ENCODE measurements at regions not wholly inside any gene's neighbourhood (a gene's known extent, or its start where the extent isn't known, plus 50 kb on each side); places are given as distances from the start of the nearest gene placed in this dataset.

- no peaks in the 10 kb centered on the region for H3K36me3 Mint-ChIP-seq
Observed at GRCh38 chr7:37536706-37537105, 88.0 kb upstream of the ELMO1 start.

GRCh38 chr7:37537439-37537838 is 88.8 kb upstream of the ELMO1 start:
- H3K4me3 Mint-ChIP-seq = no peak overlapping the region
- Histone ChIP-seq H3K27ac (ENCODE audit: insufficient read depth, low read length, poor library complexity, severe bottlenecking) (no peak overlapping the region), H3K4me1 (ENCODE audit: control insufficient read depth, insufficient read depth, low read length, poor library complexity, severe bottlenecking) (no peaks in the 10 kb centered on the region), H3K36me3 (ENCODE audit: control insufficient read depth, insufficient read depth, low read length) (no peaks in the 10 kb centered on the region), H3K4me3 (ENCODE audit: low read depth, low read length) (no peak overlapping the region), H3K9me3 (ENCODE audit: control insufficient read depth in 2 of 2, low read length in 2 of 2) (no peaks in the 10 kb centered on the region), H3K27me3 (ENCODE audit: control insufficient read depth, insufficient read depth, low read length) (peaks cover 2% of the 10 kb centered on the region)
- no peak for ATAC-seq (ENCODE audit: low read depth in 2 of 2)
- DNase-seq = no peak
- H3K36me3 Mint-ChIP-seq = no peaks in the 10 kb centered on the region
- H3K4me1 Mint-ChIP-seq = no peaks in the 10 kb centered on the region
- H3K27ac Mint-ChIP-seq = no peak overlapping the region
- peaks cover 0 to 1% (median 0%) of the 10 kb centered on the region in 7 donors for H3K9me3 Mint-ChIP-seq
- H3K27me3 Mint-ChIP-seq = peaks cover 10% of the 10 kb centered on the region

More at GRCh38 chr7:37536706-37537105, 88.0 kb upstream of the ELMO1 start:
- Histone ChIP-seq H3K27me3 (ENCODE audit: control insufficient read depth, insufficient read depth, low read length) (peaks cover 5% of the 10 kb centered on the region), H3K4me3 (ENCODE audit: low read depth, low read length) (no peak overlapping the region), H3K36me3 (ENCODE audit: control insufficient read depth, insufficient read depth, low read length) (no peaks in the 10 kb centered on the region), H3K27ac (ENCODE audit: insufficient read depth, low read length, poor library complexity, severe bottlenecking) (no peak overlapping the region), H3K9me3 (ENCODE audit: control insufficient read depth in 2 of 2, low read length in 2 of 2) (no peaks in the 10 kb centered on the region), H3K4me1 (ENCODE audit: control insufficient read depth, insufficient read depth, low read length, poor library complexity, severe bottlenecking) (no peaks in the 10 kb centered on the region)
- H3K27me3 Mint-ChIP-seq = peaks cover 13% of the 10 kb centered on the region
- no peaks in the 10 kb centered on the region for H3K4me1 Mint-ChIP-seq
- peaks cover 0 to 1% (median 0%) of the 10 kb centered on the region in 7 donors for H3K9me3 Mint-ChIP-seq
- no peak overlapping the region for H3K4me3 Mint-ChIP-seq
- DNase-seq (no peak), ATAC-seq (ENCODE audit: low read depth in 2 of 2) (no peak)
- H3K27ac Mint-ChIP-seq = no peak overlapping the region

- H3K9me3 ChIP-seq (ENCODE audit: control insufficient read depth in 2 of 2, low read length in 2 of 2) = no peaks in the 10 kb centered on the region
- Mint-ChIP-seq H3K9me3 (peaks cover 0 to 2% (median 0%) of the 10 kb centered on the region in 7 donors), H3K36me3 (no peaks in the 10 kb centered on the region), H3K27ac (no peak overlapping the region), H3K4me3 (no peak overlapping the region), H3K27me3 (peaks cover 10% of the 10 kb centered on the region), H3K4me1 (no peaks in the 10 kb centered on the region)
- no peak overlapping the region for H3K4me3 ChIP-seq (ENCODE audit: low read depth, low read length)
- H3K27ac ChIP-seq (ENCODE audit: insufficient read depth, low read length, poor library complexity, severe bottlenecking) = no peak overlapping the region
- H3K4me1 ChIP-seq (ENCODE audit: control insufficient read depth, insufficient read depth, low read length, poor library complexity, severe bottlenecking) = no peaks in the 10 kb centered on the region
- ATAC-seq (ENCODE audit: low read depth in 2 of 2) (no peak), DNase-seq (no peak)
- H3K36me3 ChIP-seq (ENCODE audit: control insufficient read depth, insufficient read depth, low read length) = no peaks in the 10 kb centered on the region
- H3K27me3 ChIP-seq (ENCODE audit: control insufficient read depth, insufficient read depth, low read length) = peaks cover 2% of the 10 kb centered on the region
Observed at GRCh38 chr7:37538945-37539344, 90.3 kb upstream of the ELMO1 start.

DNA sequence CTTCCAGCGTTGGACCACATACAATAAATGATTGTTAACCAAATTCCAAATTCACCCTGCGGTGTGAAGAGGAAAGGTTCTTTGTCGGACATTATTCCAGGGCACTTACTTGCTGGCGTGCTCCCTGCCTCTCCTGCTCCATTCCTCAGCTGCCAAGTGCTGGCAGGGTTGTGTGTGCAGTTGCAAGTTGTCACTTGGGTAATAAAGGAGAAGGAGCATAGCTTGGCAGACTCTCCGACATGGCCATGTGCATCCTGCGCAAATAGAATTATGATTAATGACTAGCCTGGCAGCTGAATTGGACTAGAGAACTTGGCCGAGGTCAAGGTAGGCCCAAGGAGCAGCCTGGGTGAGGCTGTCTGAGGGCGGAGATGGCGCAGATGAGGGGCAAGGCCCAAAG is 92.3 kb upstream of the ELMO1 start:
- Histone ChIP-seq H3K36me3 (ENCODE audit: control insufficient read depth, insufficient read depth, low read length) (no peaks in the 10 kb centered on the region), H3K9me3 (ENCODE audit: control insufficient read depth in 2 of 2, low read length in 2 of 2) (no peaks in the 10 kb centered on the region), H3K4me1 (ENCODE audit: control insufficient read depth, insufficient read depth, low read length, poor library complexity, severe bottlenecking) (no peaks in the 10 kb centered on the region), H3K27ac (ENCODE audit: insufficient read depth, low read length, poor library complexity, severe bottlenecking) (no peak overlapping the region), H3K4me3 (ENCODE audit: low read depth, low read length) (no peak overlapping the region), H3K27me3 (ENCODE audit: control insufficient read depth, insufficient read depth, low read length) (no peaks in the 10 kb centered on the region)
- DNase-seq (no peak), ATAC-seq (ENCODE audit: low read depth in 2 of 2) (no peak)
- peaks cover 5% of the 10 kb centered on the region for H3K27me3 Mint-ChIP-seq
- no peak overlapping the region for H3K4me3 Mint-ChIP-seq
- H3K9me3 Mint-ChIP-seq = peaks cover 0 to 2% (median 0%) of the 10 kb centered on the region in 7 donors
- H3K36me3 Mint-ChIP-seq = no peaks in the 10 kb centered on the region
- no peak overlapping the region for H3K27ac Mint-ChIP-seq
- no peaks in the 10 kb centered on the region for H3K4me1 Mint-ChIP-seq

DNA sequence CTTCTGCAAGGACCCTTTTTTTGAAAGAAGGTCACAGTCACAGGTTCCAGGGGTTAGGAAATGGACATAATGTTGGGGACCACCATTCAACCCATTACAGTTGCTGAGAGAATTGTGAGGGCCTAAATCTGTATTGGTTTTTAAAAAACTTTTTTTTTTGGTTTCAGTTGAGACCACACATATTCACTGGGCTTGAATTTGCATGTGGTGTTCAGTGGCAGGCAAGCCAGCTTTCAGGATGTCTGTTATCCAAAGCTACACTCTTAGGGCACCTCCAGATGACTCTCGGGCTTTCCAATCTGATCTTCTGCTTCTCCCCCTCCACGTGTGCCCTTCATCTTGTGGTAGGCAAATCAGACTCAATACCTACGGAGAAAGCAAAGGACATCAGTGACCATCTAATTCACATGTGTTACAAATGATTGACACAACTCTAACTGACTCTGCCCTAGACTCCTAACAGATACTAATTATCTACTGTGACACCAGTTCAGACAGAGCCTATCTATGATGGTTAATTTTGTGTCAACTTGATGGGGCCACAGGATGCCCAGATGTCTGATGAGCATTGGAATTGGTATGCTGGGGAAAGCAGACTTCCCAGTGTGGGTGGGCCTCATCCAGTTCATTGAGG is 93.3 kb upstream of the ELMO1 start:
- H3K4me1 ChIP-seq (ENCODE audit: control insufficient read depth, insufficient read depth, low read length, poor library complexity, severe bottlenecking) = no peaks in the 10 kb centered on the region
- no peaks in the 10 kb centered on the region for H3K4me1 Mint-ChIP-seq
- H3K27ac Mint-ChIP-seq = no peak overlapping the region
- no peak overlapping the region for H3K4me3 Mint-ChIP-seq
- H3K27me3 Mint-ChIP-seq = no peaks in the 10 kb centered on the region
- ATAC-seq (ENCODE audit: low read depth in 2 of 2) (no peak), DNase-seq (no peak)
- H3K9me3 Mint-ChIP-seq = peaks cover 0 to 2% (median 0%) of the 10 kb centered on the region in 7 donors
- no peaks in the 10 kb centered on the region for H3K36me3 Mint-ChIP-seq
- no peaks in the 10 kb centered on the region for H3K36me3 ChIP-seq (ENCODE audit: control insufficient read depth, insufficient read depth, low read length)
- H3K27ac ChIP-seq (ENCODE audit: insufficient read depth, low read length, poor library complexity, severe bottlenecking) = no peak overlapping the region
- H3K9me3 ChIP-seq (ENCODE audit: control insufficient read depth in 2 of 2, low read length in 2 of 2) = no peaks in the 10 kb centered on the region
- no peaks in the 10 kb centered on the region for H3K27me3 ChIP-seq (ENCODE audit: control insufficient read depth, insufficient read depth, low read length)
- H3K4me3 ChIP-seq (ENCODE audit: low read depth, low read length) = no peak overlapping the region

- H3K27me3 ChIP-seq (ENCODE audit: control insufficient read depth, insufficient read depth, low read length) = no peaks in the 10 kb centered on the region
- peaks cover 13% of the 10 kb centered on the region for H3K27me3 Mint-ChIP-seq
- H3K27ac ChIP-seq (ENCODE audit: insufficient read depth, low read length, poor library complexity, severe bottlenecking) = no peak overlapping the region
Observed at GRCh38 chr7:37545619-37546534, 97.2 kb upstream of the ELMO1 start.

DNA sequence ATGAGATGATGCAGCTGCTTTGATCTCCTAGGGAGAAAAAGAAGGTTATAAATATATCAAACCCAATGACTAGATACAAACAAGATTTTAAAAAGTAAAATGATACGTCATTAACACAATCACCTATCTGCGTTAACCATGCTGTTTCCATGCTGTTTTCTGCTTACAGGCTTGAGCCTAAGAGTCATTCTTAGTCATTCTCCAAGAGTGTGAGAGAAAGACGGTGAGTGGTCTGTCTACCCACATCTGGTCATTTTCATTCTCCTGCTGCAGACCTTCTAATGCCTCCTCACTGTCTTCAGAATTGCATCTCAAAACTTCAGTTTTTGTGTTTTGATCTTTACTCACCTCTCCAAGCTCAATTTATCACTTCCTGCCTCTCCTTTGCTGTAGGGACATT is 98.0 kb upstream of the ELMO1 start:
- Histone ChIP-seq H3K4me1 (ENCODE audit: control insufficient read depth, insufficient read depth, low read length, poor library complexity, severe bottlenecking) (no peaks in the 10 kb centered on the region), H3K27me3 (ENCODE audit: control insufficient read depth, insufficient read depth, low read length) (no peaks in the 10 kb centered on the region), H3K9me3 (ENCODE audit: control insufficient read depth in 2 of 2, low read length in 2 of 2) (no peaks in the 10 kb centered on the region), H3K36me3 (ENCODE audit: control insufficient read depth, insufficient read depth, low read length) (no peaks in the 10 kb centered on the region), H3K27ac (ENCODE audit: insufficient read depth, low read length, poor library complexity, severe bottlenecking) (no peak overlapping the region), H3K4me3 (ENCODE audit: low read depth, low read length) (no peak overlapping the region)
- Mint-ChIP-seq H3K36me3 (no peaks in the 10 kb centered on the region), H3K27me3 (peaks cover 13% of the 10 kb centered on the region), H3K27ac (no peak overlapping the region), H3K4me1 (no peaks in the 10 kb centered on the region), H3K4me3 (no peak overlapping the region), H3K9me3 (peaks cover 0 to 2% (median 0%) of the 10 kb centered on the region in 7 donors)
- DNase-seq (no peak), ATAC-seq (ENCODE audit: low read depth in 2 of 2) (no peak)

More at GRCh38 chr7:37545619-37546534, 97.2 kb upstream of the ELMO1 start:
- H3K9me3 ChIP-seq (ENCODE audit: control insufficient read depth in 2 of 2, low read length in 2 of 2) = no peaks in the 10 kb centered on the region
- Mint-ChIP-seq H3K27ac (no peak overlapping the region), H3K4me3 (no peak overlapping the region), H3K4me1 (no peaks in the 10 kb centered on the region), H3K9me3 (peaks cover 0 to 2% (median 0%) of the 10 kb centered on the region in 7 donors), H3K36me3 (no peaks in the 10 kb centered on the region)
- H3K36me3 ChIP-seq (ENCODE audit: control insufficient read depth, insufficient read depth, low read length) = no peaks in the 10 kb centered on the region
- no peak for DNase-seq
- H3K4me1 ChIP-seq (ENCODE audit: control insufficient read depth, insufficient read depth, low read length, poor library complexity, severe bottlenecking) = no peaks in the 10 kb centered on the region
- no peak for ATAC-seq (ENCODE audit: low read depth in 2 of 2)
- no peak overlapping the region for H3K4me3 ChIP-seq (ENCODE audit: low read depth, low read length)
